ENCODE measurements at regions not wholly inside any gene's neighbourhood (a gene's known extent, or its start where the extent isn't known, plus 50 kb on each side); places are given as distances from the start of the nearest gene placed in this dataset.

DNA sequence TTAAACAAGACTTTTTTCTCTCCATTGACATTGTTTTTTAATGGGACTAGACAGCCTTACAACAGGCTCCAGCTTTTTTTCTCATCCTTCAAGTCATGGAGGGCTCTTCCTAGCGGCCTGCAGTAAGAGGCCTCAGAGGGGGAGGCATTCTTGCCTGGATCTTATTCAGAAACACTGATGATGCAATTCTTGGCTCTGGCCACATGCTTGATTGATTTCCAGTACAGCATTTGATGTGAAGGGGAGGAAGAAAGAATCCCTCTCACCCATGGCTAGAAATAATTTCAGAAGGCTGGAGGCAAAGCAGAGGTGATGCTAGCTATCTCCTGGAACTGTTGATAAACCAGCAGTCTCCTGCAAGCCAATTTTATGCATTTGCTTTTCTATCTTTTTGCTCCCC lies 324.8 kb downstream of the PRELID2 start:
- H3K79me1 ChIP-seq (ENCODE audit: low read depth in 1 of 2, low read length in 2 of 2) = no peaks in the 10 kb centered on the region
- peak overlapping the region; percentile 36; the same call in 1 of the 2 replicates for H2AK5ac ChIP-seq (ENCODE audit: low read depth, low read length)
- peaks cover 12% of the 10 kb centered on the region for H3K4me1 ChIP-seq (ENCODE audit: control insufficient read depth, insufficient read depth, low read length)
- no peak overlapping the region for H3K4me3 ChIP-seq (ENCODE audit: insufficient read depth, low read depth, low read length)
- no peak overlapping the region for H2BK120ac ChIP-seq (ENCODE audit: low read depth, low read length)
- BruUV-seq (replicated peaks) = no TSS peak
- TF ChIP-seq RCOR1 (IDR thresholded peaks at IDR 0.05; ENCODE audit: insufficient replicate concordance, low read length) (no peak), CEBPB (IDR thresholded peaks at IDR 0.05; ENCODE audit: low read depth, low read length) (peak; percentile 87)
- no peaks in the 10 kb centered on the region for H3K36me3 ChIP-seq (ENCODE audit: control insufficient read depth, insufficient read depth, low read length)
- no peaks in the 10 kb centered on the region for H4K20me1 ChIP-seq (ENCODE audit: insufficient read depth, low read length)
- H3K18ac ChIP-seq (ENCODE audit: low read depth, low read length) = peak overlapping the region; percentile 24; the same call in 1 of the 2 replicates
- POLR2A ChIA-PET (ENCODE audit: unreplicated experiment) = no interaction called here
- intact Hi-C loops (cut with micrococcal nuclease) = no loop called here
- H2BK15ac ChIP-seq (ENCODE audit: low read depth, low read length) = no peak overlapping the region; the same call in 2 of the 3 replicates
- peak; percentile 47 for ATAC-seq (ENCODE audit: low read depth)
- in situ Hi-C loops (cut with MboI; ENCODE audit: low sequenced_read_pairs) = no loop called here
- no CpG with 5 or more reads among the region's 1 CpG for WGBS, 2 experiments (ENCODE audit: extremely low coverage in 2 of 2, insufficient read length in 1 of 2)
- no peak overlapping the region for H3K27ac ChIP-seq (ENCODE audit: insufficient read depth, low read length)
- H3K23ac ChIP-seq (ENCODE audit: low read depth, low read length) = no peak overlapping the region
- H2AFZ ChIP-seq (replicated peaks; ENCODE audit: low read length, poor library complexity) = no peak overlapping the region
- peak overlapping the region; percentile 47; the same call in 1 of the 2 replicates for H3K4ac ChIP-seq (ENCODE audit: low read depth, low read length)
- H3K14ac ChIP-seq (replicated peaks; ENCODE audit: low read depth, low read length) = no peak overlapping the region
- no peaks in the 10 kb centered on the region for H3K9me3 ChIP-seq (ENCODE audit: control insufficient read depth, insufficient read depth, low read length)
- H3K4me2 ChIP-seq (ENCODE audit: low read depth, low read length) = no peak overlapping the region
- peak overlapping the region; percentile 30; the same call in 1 of the 2 replicates for H4K91ac ChIP-seq (ENCODE audit: insufficient read depth, low read depth, low read length)
- no peak overlapping the region for H3K9ac ChIP-seq (ENCODE audit: low read depth, low read length)
- H4K5ac ChIP-seq (ENCODE audit: low read depth, low read length) = peak overlapping the region; percentile 2; the same call in 1 of the 2 replicates
- no peak overlapping the region for H4K8ac ChIP-seq (ENCODE audit: low read depth in 2 of 2, low read length in 2 of 2)
- no peak overlapping the region for H2AK9ac ChIP-seq (replicated peaks; ENCODE audit: low read depth, low read length, poor library complexity)
- peak; percentile 71 for DNase-seq
- peaks cover 12% of the 10 kb centered on the region for H3K9me1 ChIP-seq (ENCODE audit: insufficient read depth, low read length)
- dilution Hi-C loops (cut with HindIII; ENCODE audit: low sequenced_read_pairs, unreplicated experiment) = no loop called here
- H3K56ac ChIP-seq (ENCODE audit: extremely low read depth, insufficient read depth, low read length) = no peak overlapping the region
- peak overlapping the region; percentile 61 for H2BK5ac ChIP-seq (ENCODE audit: low read depth, low read length, poor library complexity, severe bottlenecking)
- H2BK20ac ChIP-seq (ENCODE audit: low read depth, low read length) = peak overlapping the region; percentile 87; the same call in 1 of the 2 replicates
- no peaks in the 10 kb centered on the region for H3K27me3 ChIP-seq (ENCODE audit: control insufficient read depth, insufficient read depth, low read length)
- CTCF ChIA-PET = no interaction called here

Measured in IMR-90 (cell line).